Tibial nerve (tissue), 4 donors: ENCODE measurements at regions not wholly inside any gene's neighbourhood (a gene's known extent, or its start where the extent isn't known, plus 50 kb on each side); places are given as distances from the start of the nearest gene placed in this dataset.
A peak's percentile ranks its signal among the peaks of the same experiment; 100 is the strongest.
"Not testable (repeated sequence)": the region's sequence is repeated elsewhere in the genome, so short reads cannot be mapped to it uniquely, and the experiment has no call there.

Experiments
- DNase-seq, 2 donors: peaks; one replicate each; pipeline ENCODE4 v3.0.0-alpha.2; 2019; ENCODE audit warnings: low spot score in 2 of 2
- H3K27ac ChIP-seq, 4 donors: fragments of 200-600 bp; sonication (generic) in 3 of 4; one replicate each; pipeline ENCODE4 v1.5.1; 2017 to 2019; ENCODE audit warnings: mild to moderate bottlenecking in 1 of 4
- H3K27me3 ChIP-seq, 2 donors: fragments of 200-600 bp; sonication (generic) in 1 of 2; one replicate each; pipeline versions ENCODE4 v1.5.1 to v1.6.0; 2017 to 2019
- H3K36me3 ChIP-seq, 3 donors: fragments of 200-600 bp; sonication (generic); one replicate each; pipeline ENCODE4 v1.5.1; 2018 to 2019
- H3K4me1 ChIP-seq, 4 donors: fragments of 200-600 bp; sonication (generic) in 3 of 4; one replicate each; pipeline ENCODE4 v1.5.1; 2017 to 2019
- H3K4me3 ChIP-seq, 4 donors: fragments of 200-600 bp; sonication (generic) in 3 of 4; one replicate each; pipeline ENCODE4 v1.5.1; 2017 to 2019; ENCODE audit warnings: mild to moderate bottlenecking in 1 of 4, moderate library complexity in 1 of 4
- H3K9me3 ChIP-seq, 4 donors: fragments of 200-600 bp; sonication (generic) in 3 of 4; one replicate each; pipeline ENCODE4 v1.5.1; 2017 to 2019
- EP300 ChIP-seq, 2 donors: sonication (generic); formaldehyde crosslinking; IDR thresholded peaks; one replicate each; pipeline ENCODE4 v1.6.1; 2017; ENCODE audit warnings: antibody characterized with exemption in 2 of 2, mild to moderate bottlenecking in 1 of 2
- POLR2A ChIP-seq, 2 donors: fragments of 450-650 bp; IDR thresholded peaks; one replicate each; pipeline ENCODE4 v1.6.1; 2017; ENCODE audit warnings: antibody characterized with exemption in 2 of 2, mild to moderate bottlenecking in 2 of 2, moderate library complexity in 2 of 2
- WGBS, 2 donors: methylation state at CpG; one replicate each; pipeline ENCODE4 v1.1.5; 2018; 5-methylcytosine and 5-hydroxymethylcytosine counted together
- TF ChIP-seq, protein P1 (sequence below), 5 experiments: fragments of 200-600 bp in 3 of 5; fragments of 450-650 bp in 2 of 5; sonication (generic) in 3 of 5; IDR thresholded peaks; one replicate each; pipeline ENCODE4 v1.5.1; 2016 to 2019; ENCODE audit warnings: antibody characterized with exemption in 5 of 5, mild to moderate bottlenecking in 3 of 5, moderate library complexity in 2 of 5

DNA sequence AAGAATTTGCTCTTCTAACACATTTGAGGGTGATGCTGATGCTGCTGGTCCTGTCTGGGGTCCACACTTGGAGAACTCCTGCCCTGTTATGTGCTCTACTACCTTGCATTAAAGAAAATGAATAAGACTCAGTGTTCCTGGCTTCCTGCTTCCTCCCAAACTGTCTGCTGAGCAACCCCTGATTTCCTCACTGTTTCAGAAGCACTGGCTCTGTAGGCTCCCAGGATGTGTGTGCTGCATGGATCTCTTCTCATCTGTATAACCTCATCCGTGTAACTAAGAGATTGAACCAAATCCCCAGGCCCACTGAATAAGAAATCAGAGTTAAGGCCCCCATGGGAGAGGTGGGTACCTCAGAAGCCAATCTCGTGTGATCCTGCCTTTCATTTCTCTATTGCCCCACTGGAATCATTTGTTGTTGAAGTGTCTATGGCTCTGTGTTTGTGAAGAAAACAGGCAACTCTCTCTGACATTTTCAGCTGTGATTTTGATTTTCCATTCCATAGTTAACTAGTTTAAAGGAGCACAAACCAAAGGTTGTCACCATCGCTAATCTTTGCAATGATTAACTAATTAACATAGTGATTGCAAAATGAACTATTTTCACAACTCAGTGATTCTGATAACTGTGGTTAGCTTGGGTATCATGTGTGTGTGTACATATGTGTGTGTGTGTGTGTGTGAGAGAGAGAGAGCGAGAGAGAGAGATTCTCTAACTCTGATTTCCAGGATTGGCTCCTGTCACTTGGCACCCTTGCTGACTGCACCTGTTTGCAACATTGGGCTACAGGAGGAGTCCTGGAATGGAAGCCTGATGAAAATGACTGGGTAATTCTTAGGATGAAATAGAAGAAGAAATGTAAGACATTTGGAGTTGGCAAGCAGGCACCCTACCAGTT is 196.2 kb downstream of the SLC38A4 start:
- Histone ChIP-seq H3K4me3 (no peak overlapping the region), H3K9me3 (peaks cover 0 to 12% (median 0%) of the 10 kb centered on the region in 4 donors), H3K4me1 (no peaks in the 10 kb centered on the region), H3K27ac (no peak overlapping the region), H3K36me3 (no peaks in the 10 kb centered on the region), H3K27me3 (no peaks in the 10 kb centered on the region)
- no peak for DNase-seq
- TF ChIP-seq, protein P1, sequence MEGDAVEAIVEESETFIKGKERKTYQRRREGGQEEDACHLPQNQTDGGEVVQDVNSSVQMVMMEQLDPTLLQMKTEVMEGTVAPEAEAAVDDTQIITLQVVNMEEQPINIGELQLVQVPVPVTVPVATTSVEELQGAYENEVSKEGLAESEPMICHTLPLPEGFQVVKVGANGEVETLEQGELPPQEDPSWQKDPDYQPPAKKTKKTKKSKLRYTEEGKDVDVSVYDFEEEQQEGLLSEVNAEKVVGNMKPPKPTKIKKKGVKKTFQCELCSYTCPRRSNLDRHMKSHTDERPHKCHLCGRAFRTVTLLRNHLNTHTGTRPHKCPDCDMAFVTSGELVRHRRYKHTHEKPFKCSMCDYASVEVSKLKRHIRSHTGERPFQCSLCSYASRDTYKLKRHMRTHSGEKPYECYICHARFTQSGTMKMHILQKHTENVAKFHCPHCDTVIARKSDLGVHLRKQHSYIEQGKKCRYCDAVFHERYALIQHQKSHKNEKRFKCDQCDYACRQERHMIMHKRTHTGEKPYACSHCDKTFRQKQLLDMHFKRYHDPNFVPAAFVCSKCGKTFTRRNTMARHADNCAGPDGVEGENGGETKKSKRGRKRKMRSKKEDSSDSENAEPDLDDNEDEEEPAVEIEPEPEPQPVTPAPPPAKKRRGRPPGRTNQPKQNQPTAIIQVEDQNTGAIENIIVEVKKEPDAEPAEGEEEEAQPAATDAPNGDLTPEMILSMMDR (IDR thresholded peaks at IDR 0.05): no peak
- no peak for TF ChIP-seq POLR2A (IDR thresholded peaks at IDR 0.05)
- no peak for TF ChIP-seq EP300 (IDR thresholded peaks at IDR 0.05)
- WGBS, 2 donors: 82 to 90% methylated on average over 4 of the region's 4 CpGs

DNA sequence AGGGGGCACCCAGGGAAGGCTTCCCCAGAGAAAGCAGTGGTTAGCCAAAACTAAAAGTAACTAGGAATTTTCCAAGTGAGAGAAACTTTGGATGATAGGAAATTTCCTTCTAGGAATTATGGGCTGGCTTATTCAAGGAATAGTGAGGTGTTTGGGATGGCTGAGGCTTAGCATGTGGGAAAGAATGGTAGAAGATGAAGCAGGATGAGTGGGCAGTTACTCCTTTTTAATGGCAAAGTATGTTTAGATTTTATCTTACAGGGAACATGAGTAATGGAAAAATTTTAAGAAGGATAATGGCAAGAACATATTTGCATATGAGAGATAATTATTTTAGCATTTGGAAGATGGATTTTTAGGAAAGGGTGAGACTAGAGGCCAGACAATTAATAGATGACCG is 197.6 kb downstream of the SLC38A4 start:
- H3K4me3 ChIP-seq: no peak overlapping the region
- 90 to 92% methylated on average over 1 of the region's 1 CpG for WGBS, 2 donors
- TF ChIP-seq POLR2A (IDR thresholded peaks at IDR 0.05) (no peak), EP300 (IDR thresholded peaks at IDR 0.05) (no peak)
- TF ChIP-seq, protein P1 (IDR thresholded peaks at IDR 0.05): no peak
- H3K9me3 ChIP-seq: peaks cover 0 to 7% (median 0%) of the 10 kb centered on the region in 4 donors
- H3K27ac ChIP-seq: no peak overlapping the region
- no peaks in the 10 kb centered on the region for H3K27me3 ChIP-seq
- H3K36me3 ChIP-seq: no peaks in the 10 kb centered on the region
- H3K4me1 ChIP-seq: no peaks in the 10 kb centered on the region
- DNase-seq: no peak

DNA sequence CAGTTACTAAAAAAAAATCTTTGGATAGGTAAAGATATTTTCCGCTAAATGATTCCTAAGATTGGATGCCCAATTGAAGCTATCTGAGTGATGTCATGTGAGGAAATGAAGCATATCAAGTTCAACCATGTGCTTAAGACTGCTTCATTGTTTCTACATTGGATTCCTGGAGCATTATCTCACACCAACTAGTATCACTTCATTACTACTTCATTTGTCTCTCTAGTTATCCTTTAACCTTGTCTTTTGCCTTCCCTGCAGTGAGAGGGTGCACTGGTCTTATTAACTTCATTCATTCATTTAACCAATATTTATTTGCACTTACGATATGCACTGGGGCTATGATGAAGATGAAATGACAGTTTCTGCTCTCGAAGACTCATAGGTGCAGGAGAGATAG is 198.1 kb downstream of the SLC38A4 start:
- no peak for DNase-seq
- Histone ChIP-seq H3K4me3 (no peak overlapping the region), H3K9me3 (peaks cover 0 to 3% (median 0%) of the 10 kb centered on the region in 4 donors), H3K36me3 (no peaks in the 10 kb centered on the region), H3K27me3 (no peaks in the 10 kb centered on the region), H3K27ac (no peak overlapping the region), H3K4me1 (no peaks in the 10 kb centered on the region)
- TF ChIP-seq POLR2A (IDR thresholded peaks at IDR 0.05) (no peak), EP300 (IDR thresholded peaks at IDR 0.05) (no peak)
- TF ChIP-seq, protein P1 (IDR thresholded peaks at IDR 0.05): no peak
- 94 to 95% methylated on average over 3 of the region's 3 CpGs for WGBS, 2 donors

DNA sequence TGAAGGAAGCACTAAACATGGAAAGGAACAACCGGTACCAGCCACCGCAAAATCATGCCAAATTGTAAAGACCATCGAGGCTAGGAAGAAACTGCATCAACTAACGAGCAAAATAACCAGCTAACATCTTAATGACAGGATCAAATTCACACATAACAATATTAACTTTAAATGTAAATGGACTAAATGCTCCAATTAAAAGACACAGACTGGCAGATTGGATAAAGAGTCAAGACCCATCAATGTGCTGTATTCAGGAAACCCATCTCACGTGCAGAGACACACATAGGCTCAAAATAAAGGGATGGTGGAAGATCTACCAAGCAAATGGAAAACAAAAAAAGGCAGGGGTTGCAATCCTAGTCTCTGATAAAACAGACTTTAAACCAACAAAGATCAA is 206.3 kb downstream of the SLC38A4 start:
- H3K27ac ChIP-seq, H3K36me3 ChIP-seq, DNase-seq, H3K4me3 ChIP-seq, H3K4me1 ChIP-seq, H3K27me3 ChIP-seq, H3K9me3 ChIP-seq: not testable (repeated sequence)
- WGBS, 2 donors: 92 to 93% methylated on average over 2 to 5 of the region's 5 CpGs

DNA sequence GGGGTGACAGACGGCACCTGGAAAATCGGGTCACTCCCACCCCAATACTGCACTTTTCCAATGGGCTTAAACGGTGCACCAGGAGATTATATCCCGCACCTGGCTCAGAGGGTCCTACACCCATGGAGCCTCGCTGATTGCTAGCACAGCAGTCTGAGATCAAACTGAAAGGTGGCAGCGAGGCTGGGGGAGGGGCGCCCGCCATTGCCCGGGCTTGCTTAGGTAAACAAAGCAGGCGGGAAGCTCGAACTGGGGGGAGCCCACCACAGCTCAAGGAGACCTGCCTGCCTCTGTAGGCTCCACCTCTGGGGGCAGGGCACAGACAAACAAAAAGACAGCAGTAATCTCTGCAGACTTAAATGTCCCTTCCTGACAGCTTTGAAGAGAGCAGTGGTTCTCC is 208.1 kb downstream of the SLC38A4 start:
- not testable (repeated sequence) for H3K36me3 ChIP-seq, DNase-seq, H3K4me1 ChIP-seq, H3K27me3 ChIP-seq, H3K27ac ChIP-seq, H3K9me3 ChIP-seq, H3K4me3 ChIP-seq
- WGBS, 2 donors: 95 to 98% methylated on average over 7 to 11 of the region's 11 CpGs

DNA sequence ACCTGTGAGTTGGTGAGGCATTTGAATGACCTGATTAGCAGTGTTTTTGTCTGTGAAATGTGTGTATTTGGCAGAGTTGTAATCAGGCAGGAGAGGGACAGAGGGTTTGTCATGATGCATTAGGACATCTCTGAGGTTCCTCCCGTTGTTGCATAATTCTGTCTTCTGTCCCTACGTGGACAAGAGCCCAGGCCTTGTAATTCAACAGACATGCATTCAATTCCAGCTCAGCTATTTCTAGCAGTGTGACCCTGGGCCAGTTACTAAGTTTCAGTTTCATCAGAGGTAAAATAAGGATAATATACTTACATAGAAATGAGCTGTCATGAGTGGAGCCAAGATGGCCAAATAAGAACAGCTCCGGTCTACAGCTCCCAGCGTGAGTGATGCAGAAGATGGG is 208.6 kb downstream of the SLC38A4 start:
- H3K27ac ChIP-seq: no peak overlapping the region
- no peaks in the 10 kb centered on the region for H3K36me3 ChIP-seq
- 70 to 78% methylated on average over 4 of the region's 4 CpGs for WGBS, 2 donors
- no peaks in the 10 kb centered on the region for H3K27me3 ChIP-seq
- H3K9me3 ChIP-seq: peaks cover 0 to 10% (median 0%) of the 10 kb centered on the region in 4 donors
- TF ChIP-seq POLR2A (IDR thresholded peaks at IDR 0.05) (no peak), EP300 (IDR thresholded peaks at IDR 0.05) (peak; percentile 37 to 76)
- TF ChIP-seq, protein P1 (IDR thresholded peaks at IDR 0.05): no peak
- H3K4me3 ChIP-seq: no peak overlapping the region
- no peaks in the 10 kb centered on the region for H3K4me1 ChIP-seq
- DNase-seq: peak in 1 of 2 donors; percentile 33
